ENCODE measurements at regions not wholly inside any gene's neighbourhood (a gene's known extent, or its start where the extent isn't known, plus 50 kb on each side); places are given as distances from the start of the nearest gene placed in this dataset.

- Mint-ChIP-seq H3K27ac (ENCODE audit: unreplicated experiment) (no peak overlapping the region), H3K27me3 (ENCODE audit: insufficient read depth, unreplicated experiment) (no peaks in the 10 kb centered on the region), H3K36me3 (ENCODE audit: insufficient read depth, unreplicated experiment) (no peaks in the 10 kb centered on the region), H3K4me3 (ENCODE audit: unreplicated experiment) (no peak overlapping the region), H3K9me3 (ENCODE audit: unreplicated experiment) (no peaks in the 10 kb centered on the region), H3K4me1 (ENCODE audit: low read depth, unreplicated experiment) (no peaks in the 10 kb centered on the region)
- peaks cover 5% of the 10 kb centered on the region; the same call in 1 of the 2 replicates for H3K4me1 ChIP-seq
- DNase-seq = no peak
- POLR2A ChIA-PET = no interaction called here
- H3K9me3 ChIP-seq = no peaks in the 10 kb centered on the region
- TF ChIP-seq CTCF (IDR thresholded peaks at IDR 0.05; ENCODE audit: insufficient read depth in 1 of 2, low read depth in 1 of 2, low read length in 1 of 2, severe bottlenecking in 1 of 2, unreplicated experiment in 1 of 2) = no peak
- H3K4me3 ChIP-seq (ENCODE audit: low read depth, low read length) = no peak overlapping the region
- intact Hi-C loops (cut with micrococcal nuclease; ENCODE audit: unreplicated experiment) = no loop called here
- H3K27me3 ChIP-seq (replicated peaks; ENCODE audit: control insufficient read depth, insufficient read depth, low read length) = no peaks in the 10 kb centered on the region
- H3K36me3 ChIP-seq (ENCODE audit: control insufficient read depth, insufficient read depth, low read length) = no peaks in the 10 kb centered on the region
- CTCF ChIA-PET = interaction anchor here (0.5 kb wide), 1 partner anchor 1802 kb away, joined by 3 read pairs; no protein-coding TSS in a partner anchor
- BruUV-seq (replicated peaks) = no TSS peak
These were observed 232.1 kb downstream of the MAN2A1 start for GRCh38 chr5:109921735-109922380.

- H3K36me3 ChIP-seq (ENCODE audit: control insufficient read depth, insufficient read depth, low read length) = no peaks in the 10 kb centered on the region
- intact Hi-C loops (cut with micrococcal nuclease; ENCODE audit: unreplicated experiment) = no loop called here
- no peaks in the 10 kb centered on the region for H3K27me3 ChIP-seq (replicated peaks; ENCODE audit: control insufficient read depth, insufficient read depth, low read length)
- Mint-ChIP-seq H3K4me3 (ENCODE audit: unreplicated experiment) (no peak overlapping the region), H3K27me3 (ENCODE audit: insufficient read depth, unreplicated experiment) (no peaks in the 10 kb centered on the region), H3K36me3 (ENCODE audit: insufficient read depth, unreplicated experiment) (no peaks in the 10 kb centered on the region), H3K27ac (ENCODE audit: unreplicated experiment) (no peak overlapping the region), H3K4me1 (ENCODE audit: low read depth, unreplicated experiment) (no peaks in the 10 kb centered on the region), H3K9me3 (ENCODE audit: unreplicated experiment) (no peaks in the 10 kb centered on the region)
- POLR2A ChIA-PET = no interaction called here
- CTCF ChIA-PET = interaction anchor here (0.5 kb wide), 1 partner anchor 1803 kb away, joined by 3 read pairs; no protein-coding TSS in a partner anchor
- TF ChIP-seq CTCF (IDR thresholded peaks at IDR 0.05; ENCODE audit: insufficient read depth in 1 of 2, low read depth in 1 of 2, low read length in 1 of 2, severe bottlenecking in 1 of 2, unreplicated experiment in 1 of 2) = no peak
- no peak overlapping the region for H3K4me3 ChIP-seq (ENCODE audit: low read depth, low read length)
- H3K4me1 ChIP-seq = no peaks in the 10 kb centered on the region
- DNase-seq = no peak
- no peaks in the 10 kb centered on the region for H3K9me3 ChIP-seq
- no TSS peak for BruUV-seq (replicated peaks)
These were observed 232.8 kb downstream of the MAN2A1 start for GRCh38 chr5:109922381-109922995.

GRCh38 chr5:109923205-109923604 is 233.5 kb downstream of the MAN2A1 start:
- no peaks in the 10 kb centered on the region for H3K27me3 Mint-ChIP-seq (ENCODE audit: insufficient read depth, unreplicated experiment)
- no peak for TF ChIP-seq CTCF (IDR thresholded peaks at IDR 0.05; ENCODE audit: insufficient read depth in 1 of 2, low read depth in 1 of 2, low read length in 1 of 2, severe bottlenecking in 1 of 2, unreplicated experiment in 1 of 2)
- ChIA-PET CTCF (no interaction called here), POLR2A (no interaction called here)
- no peaks in the 10 kb centered on the region for H3K4me1 Mint-ChIP-seq (ENCODE audit: low read depth, unreplicated experiment)
- DNase-seq = no peak
- H3K9me3 ChIP-seq = no peaks in the 10 kb centered on the region
- intact Hi-C loops (cut with micrococcal nuclease; ENCODE audit: unreplicated experiment) = no loop called here
- H3K4me3 Mint-ChIP-seq (ENCODE audit: unreplicated experiment) = no peak overlapping the region
- no peaks in the 10 kb centered on the region for H3K36me3 ChIP-seq (ENCODE audit: control insufficient read depth, insufficient read depth, low read length)
- no peaks in the 10 kb centered on the region for H3K36me3 Mint-ChIP-seq (ENCODE audit: insufficient read depth, unreplicated experiment)
- H3K27me3 ChIP-seq (replicated peaks; ENCODE audit: control insufficient read depth, insufficient read depth, low read length) = no peaks in the 10 kb centered on the region
- no TSS peak for BruUV-seq (replicated peaks)
- H3K4me3 ChIP-seq (ENCODE audit: low read depth, low read length) = no peak overlapping the region
- H3K4me1 ChIP-seq = no peaks in the 10 kb centered on the region
- H3K9me3 Mint-ChIP-seq (ENCODE audit: unreplicated experiment) = no peaks in the 10 kb centered on the region
- no peak overlapping the region for H3K27ac Mint-ChIP-seq (ENCODE audit: unreplicated experiment)
